WTC11 (cell line): ENCODE measurements at regions not wholly inside any gene's neighbourhood (a gene's known extent, or its start where the extent isn't known, plus 50 kb on each side); places are given as distances from the start of the nearest gene placed in this dataset.

Experiments
- ATAC-seq: fragments of 200-7000 bp; cut with Tn5 transposase; 2 replicates; pipeline ENCODE4 v1.10.0; 2021; ENCODE audit warnings: mild to moderate bottlenecking, moderate library complexity
- CTCF ChIA-PET: fragments of 300-600 bp; sonication (Branson Sonifier 250); formaldehyde crosslinking; loops from one replicate; lab custom pipeline; 2021; ENCODE audit warnings: antibody characterized with exemption; lab: Charles Lee
- POLR2A ChIA-PET: fragments of 350-600 bp; sonication (Branson Sonifier 250); formaldehyde crosslinking; loops from one replicate; lab custom pipeline; 2021; ENCODE audit warnings: antibody characterized with exemption; lab: Charles Lee
- DNase-seq: peaks from one replicate; pipeline ENCODE4 v3.0.0; 2021; ENCODE audit warnings: low spot score
- H3K27ac Mint-ChIP-seq: 2 replicates; pipeline ENCODE4 v1.8.0; 2021; ENCODE audit warnings: mixed read lengths
- H3K27me3 Mint-ChIP-seq: 2 replicates; pipeline ENCODE4 v1.8.0; 2021; ENCODE audit warnings: low read depth, mild to moderate bottlenecking, moderate library complexity, mixed read lengths
- H3K36me3 Mint-ChIP-seq: 2 replicates; pipeline ENCODE4 v1.8.0; 2021; ENCODE audit warnings: mixed read lengths
- H3K4me1 Mint-ChIP-seq: 2 replicates; pipeline ENCODE4 v1.8.0; 2022; ENCODE audit warnings: mixed read lengths
- H3K4me3 Mint-ChIP-seq: 2 replicates; pipeline ENCODE4 v1.8.0; 2021; ENCODE audit warnings: mild to moderate bottlenecking, moderate library complexity, mixed read lengths
- H3K9me3 Mint-ChIP-seq: 2 replicates; pipeline ENCODE4 v1.8.0; 2021; ENCODE audit warnings: mixed read lengths
- ATF2 ChIP-seq: sonication (generic); formaldehyde crosslinking; IDR thresholded peaks from 2 replicates; pipeline ENCODE4 v1.8.1; 2022; ENCODE audit warnings: low read depth, missing genetic modification reagents, borderline replicate concordance
- ATF3 ChIP-seq: sonication (generic); formaldehyde crosslinking; conservative IDR thresholded peaks from 2 replicates; pipeline ENCODE4 v1.8.1; 2022; ENCODE audit warnings: mild to moderate bottlenecking, missing genetic modification reagents
- ATF6 ChIP-seq: sonication (generic); formaldehyde crosslinking; IDR thresholded peaks from 2 replicates; pipeline ENCODE4 v1.8.1; 2023; ENCODE audit warnings: mild to moderate bottlenecking, missing genetic modification reagents
- CREM ChIP-seq: sonication (generic); formaldehyde crosslinking; IDR thresholded peaks from 2 replicates; pipeline ENCODE4 v1.8.1; 2022; ENCODE audit warnings: mild to moderate bottlenecking, missing genetic modification reagents, moderate library complexity
- FOXP1 ChIP-seq: sonication (generic); formaldehyde crosslinking; IDR thresholded peaks from 2 replicates; pipeline ENCODE4 v1.8.0; 2022; ENCODE audit warnings: missing genetic modification reagents, mild to moderate bottlenecking, moderate library complexity, borderline replicate concordance
- KAT7 ChIP-seq: sonication (generic); formaldehyde crosslinking; IDR thresholded peaks from 2 replicates; pipeline ENCODE4 v1.8.1; 2023; ENCODE audit warnings: missing genetic modification reagents, mild to moderate bottlenecking, borderline replicate concordance
- MLX ChIP-seq: sonication (generic); formaldehyde crosslinking; IDR thresholded peaks from 2 replicates; pipeline ENCODE4 v1.8.1; 2023; ENCODE audit warnings: mild to moderate bottlenecking, missing genetic modification reagents, moderate library complexity
- PRDM15 ChIP-seq: sonication (generic); formaldehyde crosslinking; IDR thresholded peaks from 2 replicates; pipeline ENCODE4 v1.8.0; 2022; ENCODE audit warnings: missing genetic modification reagents
- RELA ChIP-seq: sonication (generic); formaldehyde crosslinking; IDR thresholded peaks from 2 replicates; pipeline ENCODE4 v1.8.1; 2022; ENCODE audit warnings: missing genetic modification reagents, mild to moderate bottlenecking, borderline replicate concordance
- SMAD3 ChIP-seq: sonication (generic); formaldehyde crosslinking; IDR thresholded peaks from 2 replicates; pipeline ENCODE4 v1.8.0; 2022; ENCODE audit warnings: missing genetic modification reagents, mild to moderate bottlenecking, borderline replicate concordance
- SOX15 ChIP-seq: fragments of 250-450 bp; sonication (Bioruptor Pico); IDR thresholded peaks from 2 replicates; pipeline ENCODE4 v1.9.0; 2021; ENCODE audit warnings: mild to moderate bottlenecking
- STAT6 ChIP-seq: sonication (generic); formaldehyde crosslinking; conservative IDR thresholded peaks from 2 replicates; pipeline ENCODE4 v1.8.1; 2023; ENCODE audit warnings: mild to moderate bottlenecking, low read depth, missing genetic modification reagents, moderate library complexity
- TEAD4 ChIP-seq: sonication (generic); formaldehyde crosslinking; IDR thresholded peaks from 2 replicates; pipeline ENCODE4 v1.8.0; 2022; ENCODE audit warnings: mild to moderate bottlenecking, missing genetic modification reagents
- USF1 ChIP-seq: sonication (generic); formaldehyde crosslinking; IDR thresholded peaks from 2 replicates; pipeline ENCODE4 v1.8.0; 2022; ENCODE audit warnings: mild to moderate bottlenecking, missing genetic modification reagents
- ZMAT4 ChIP-seq: fragments of 250-450 bp; sonication (Bioruptor Pico); IDR thresholded peaks from 2 replicates; pipeline ENCODE4 v1.9.0; 2021; ENCODE audit warnings: mild to moderate bottlenecking
- ZNF416 ChIP-seq: fragments of 250-450 bp; sonication (Bioruptor Pico); IDR thresholded peaks from 2 replicates; pipeline ENCODE4 v1.9.0; 2021; ENCODE audit warnings: mild to moderate bottlenecking, inconsistent platforms

GRCh38 chr21:32130031-32130891, 148.6 kb downstream of the MIS18A start:
- POLR2A ChIA-PET = interaction anchor here (1.0 kb wide), 1 partner anchor 22 kb away, joined by 3 read pairs; no protein-coding TSS in a partner anchor
- peaks cover 15% of the 10 kb centered on the region for H3K4me1 Mint-ChIP-seq

GRCh38 chr21:32127081-32127480, 151.8 kb downstream of the MIS18A start:
- H3K4me1 Mint-ChIP-seq = peaks cover 4% of the 10 kb centered on the region

More at GRCh38 chr21:32130031-32130891, 148.6 kb downstream of the MIS18A start:
- CTCF ChIA-PET = no interaction called here
- peaks cover 15% of the 10 kb centered on the region for H3K9me3 Mint-ChIP-seq
- H3K36me3 Mint-ChIP-seq = peaks cover 3% of the 10 kb centered on the region; the same call in 1 of the 2 replicates
- H3K27ac Mint-ChIP-seq = no peak overlapping the region
- no peak overlapping the region for H3K4me3 Mint-ChIP-seq
- ATAC-seq (no peak), DNase-seq (no peak)
- peaks cover 5% of the 10 kb centered on the region for H3K27me3 Mint-ChIP-seq
- TF ChIP-seq SOX15 (CRISPR knock-in tag) (no peak), ZNF416 (CRISPR knock-in tag) (no peak), ZMAT4 (CRISPR knock-in tag) (no peak), SMAD3 (CRISPR knock-in tag) (no peak), TEAD4 (CRISPR knock-in tag) (no peak)

GRCh38 chr21:32122082-32122481, 156.8 kb downstream of the MIS18A start:
- DNase-seq = no peak
- Mint-ChIP-seq H3K27me3 (peaks cover 3% of the 10 kb centered on the region; the same call in 1 of the 2 replicates), H3K4me3 (no peak overlapping the region), H3K36me3 (peaks cover 12% of the 10 kb centered on the region; the same call in 1 of the 2 replicates), H3K9me3 (peaks cover 35% of the 10 kb centered on the region), H3K4me1 (no peaks in the 10 kb centered on the region), H3K27ac (no peak overlapping the region)
- ChIA-PET POLR2A (no interaction called here), CTCF (interaction anchor here (1.1 kb wide), 1 partner anchor 22 kb away, joined by 6 read pairs; no protein-coding TSS in a partner anchor)
- ATAC-seq = peak; percentile 64
- no peak for TF ChIP-seq CREM (CRISPR knock-in tag)
- no peak for TF ChIP-seq ATF6 (CRISPR knock-in tag)
- no peak for TF ChIP-seq PRDM15 (CRISPR knock-in tag)
- TF ChIP-seq USF1 (CRISPR knock-in tag) = no peak
- no peak for TF ChIP-seq ATF3 (CRISPR knock-in tag)
- no peak for TF ChIP-seq MLX (CRISPR knock-in tag)
- TF ChIP-seq ATF2 = no peak
- TF ChIP-seq TEAD4 (CRISPR knock-in tag) = no peak
- TF ChIP-seq RELA (CRISPR knock-in tag) = no peak
- TF ChIP-seq STAT6 (CRISPR knock-in tag) = no peak
- TF ChIP-seq KAT7 (CRISPR knock-in tag) = no peak

More at GRCh38 chr21:32127081-32127480, 151.8 kb downstream of the MIS18A start:
- no peak overlapping the region for H3K4me3 Mint-ChIP-seq
- H3K36me3 Mint-ChIP-seq = peaks cover 7% of the 10 kb centered on the region
- DNase-seq (no peak), ATAC-seq (no peak)
- CTCF ChIA-PET = interaction anchor here (1.2 kb wide), 1 partner anchor 31 kb away, joined by 3 read pairs; no protein-coding TSS in a partner anchor
- no peak overlapping the region for H3K27ac Mint-ChIP-seq
- H3K27me3 Mint-ChIP-seq = peaks cover 8% of the 10 kb centered on the region
- no peak for TF ChIP-seq FOXP1 (CRISPR knock-in tag)
- peaks cover 38% of the 10 kb centered on the region for H3K9me3 Mint-ChIP-seq
- POLR2A ChIA-PET = no interaction called here
